Loucy (cell line): ENCODE measurements at regions not wholly inside any gene's neighbourhood (a gene's known extent, or its start where the extent isn't known, plus 50 kb on each side); places are given as distances from the start of the nearest gene placed in this dataset.

Experiments used
- EZH2phosphoT487 ChIP-seq: fragments of 200-600 bp; IDR thresholded peaks from 2 replicates; pipeline ENCODE4 v1.6.1; 2018; ENCODE audit warnings: antibody characterized with exemption, mild to moderate bottlenecking, moderate library complexity, borderline replicate concordance
- TF ChIP-seq, protein P1 (sequence below): fragments of 200-600 bp; sonication (generic); conservative IDR thresholded peaks from 2 replicates; pipeline ENCODE4 v1.5.1; 2014; ENCODE audit warnings: mild to moderate bottlenecking, antibody characterized with exemption, low read length

DNA sequence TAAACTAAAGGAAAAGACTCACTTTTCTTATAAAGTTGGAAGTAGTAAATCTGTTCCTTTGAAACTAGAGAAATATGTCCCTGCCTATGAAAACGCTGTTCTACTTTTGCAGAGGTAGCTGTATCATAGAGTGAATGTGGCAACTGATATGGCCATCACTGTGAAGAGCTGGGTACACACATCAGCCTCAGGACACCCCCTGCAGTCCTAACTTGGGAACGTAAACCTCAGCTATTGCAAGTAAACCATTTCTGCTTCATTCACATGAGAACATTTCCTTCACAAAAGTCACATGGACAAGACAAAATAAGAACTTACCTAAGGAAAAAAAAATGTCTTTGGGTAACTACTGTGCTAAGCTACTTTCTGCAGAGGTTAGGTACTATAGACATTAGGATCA lies 233.3 kb upstream of the PPFIA2 start:
- TF ChIP-seq, protein P1, sequence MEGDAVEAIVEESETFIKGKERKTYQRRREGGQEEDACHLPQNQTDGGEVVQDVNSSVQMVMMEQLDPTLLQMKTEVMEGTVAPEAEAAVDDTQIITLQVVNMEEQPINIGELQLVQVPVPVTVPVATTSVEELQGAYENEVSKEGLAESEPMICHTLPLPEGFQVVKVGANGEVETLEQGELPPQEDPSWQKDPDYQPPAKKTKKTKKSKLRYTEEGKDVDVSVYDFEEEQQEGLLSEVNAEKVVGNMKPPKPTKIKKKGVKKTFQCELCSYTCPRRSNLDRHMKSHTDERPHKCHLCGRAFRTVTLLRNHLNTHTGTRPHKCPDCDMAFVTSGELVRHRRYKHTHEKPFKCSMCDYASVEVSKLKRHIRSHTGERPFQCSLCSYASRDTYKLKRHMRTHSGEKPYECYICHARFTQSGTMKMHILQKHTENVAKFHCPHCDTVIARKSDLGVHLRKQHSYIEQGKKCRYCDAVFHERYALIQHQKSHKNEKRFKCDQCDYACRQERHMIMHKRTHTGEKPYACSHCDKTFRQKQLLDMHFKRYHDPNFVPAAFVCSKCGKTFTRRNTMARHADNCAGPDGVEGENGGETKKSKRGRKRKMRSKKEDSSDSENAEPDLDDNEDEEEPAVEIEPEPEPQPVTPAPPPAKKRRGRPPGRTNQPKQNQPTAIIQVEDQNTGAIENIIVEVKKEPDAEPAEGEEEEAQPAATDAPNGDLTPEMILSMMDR = 0 out of 2 replicates have a peak, but pooled peaks have one; percentile 12
- no peak for TF ChIP-seq EZH2phosphoT487
